ENCODE measurements at regions not wholly inside any gene's neighbourhood (a gene's known extent, or its start where the extent isn't known, plus 50 kb on each side); places are given as distances from the start of the nearest gene placed in this dataset.

DNA sequence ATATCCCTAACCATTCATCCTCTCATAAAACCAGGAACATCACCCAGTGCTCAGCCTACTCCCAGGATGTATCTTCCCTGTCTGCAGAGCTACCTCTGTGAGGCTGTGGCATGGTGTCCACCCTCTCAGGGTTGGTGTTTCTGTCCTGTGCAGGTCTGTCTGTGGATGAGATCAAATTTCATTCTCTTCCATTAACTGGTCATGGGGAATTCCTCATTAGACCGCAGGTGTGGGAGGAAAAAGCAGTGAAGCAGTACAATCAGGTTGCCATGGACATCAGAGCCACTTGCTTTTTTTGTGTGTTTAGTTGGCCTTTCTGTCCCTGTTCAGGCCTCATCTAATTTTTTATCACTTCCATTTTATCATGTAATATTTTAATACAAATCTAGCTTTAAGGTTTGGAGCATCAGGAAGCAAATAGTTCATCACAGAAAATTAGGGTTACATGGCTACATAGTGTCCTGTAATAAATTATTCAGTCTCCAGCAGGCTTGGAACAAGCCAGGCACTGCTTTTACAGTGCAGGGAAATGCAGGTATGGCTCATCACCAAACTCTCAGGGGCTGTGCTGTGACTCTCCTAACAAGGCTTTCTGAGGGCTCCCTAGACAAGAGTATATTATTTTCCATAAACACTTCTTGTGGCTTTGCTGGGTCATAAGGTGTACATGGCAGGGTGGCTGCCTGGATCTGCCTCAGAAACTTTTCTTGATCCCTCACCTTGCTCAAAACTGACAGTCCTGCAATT is 594.9 kb upstream of the IGFBP3 start:
- no peak for DNase-seq
- Mint-ChIP-seq H3K36me3 (ENCODE audit: low read depth) (no peaks in the 10 kb centered on the region), H3K9me3 (no peaks in the 10 kb centered on the region), H3K27ac (no peak overlapping the region), H3K27me3 (ENCODE audit: insufficient read depth) (peaks cover 6% of the 10 kb centered on the region), H3K4me3 (no peak overlapping the region), H3K4me1 (ENCODE audit: low read depth) (no peaks in the 10 kb centered on the region)
- TF ChIP-seq CTCF (IDR thresholded peaks at IDR 0.05) = no peak

DNA sequence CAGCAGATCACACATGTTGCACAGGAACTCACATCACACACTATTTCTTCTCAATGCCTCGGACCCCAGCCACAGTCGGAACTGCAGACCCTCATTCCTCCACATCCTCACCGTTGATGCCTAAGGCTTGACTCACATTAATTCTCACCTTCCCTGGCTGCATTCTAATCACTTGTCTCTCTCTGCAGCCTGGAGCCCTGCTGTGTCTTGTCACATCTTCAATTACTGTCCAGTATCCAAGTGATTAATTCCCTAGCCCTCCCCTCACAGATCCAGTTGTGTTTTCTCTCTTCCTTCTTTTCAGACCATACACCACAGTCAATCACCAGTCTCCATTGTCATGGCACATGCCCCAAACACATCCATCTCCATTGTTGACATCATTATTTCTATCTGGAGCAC is 592.4 kb upstream of the IGFBP3 start:
- Mint-ChIP-seq H3K4me3 (no peak overlapping the region), H3K27ac (no peak overlapping the region), H3K9me3 (no peaks in the 10 kb centered on the region), H3K36me3 (ENCODE audit: low read depth) (no peaks in the 10 kb centered on the region), H3K4me1 (ENCODE audit: low read depth) (no peaks in the 10 kb centered on the region), H3K27me3 (ENCODE audit: insufficient read depth) (peaks cover 6% of the 10 kb centered on the region)
- no peak for DNase-seq
- no peak for TF ChIP-seq CTCF (IDR thresholded peaks at IDR 0.05)

DNA sequence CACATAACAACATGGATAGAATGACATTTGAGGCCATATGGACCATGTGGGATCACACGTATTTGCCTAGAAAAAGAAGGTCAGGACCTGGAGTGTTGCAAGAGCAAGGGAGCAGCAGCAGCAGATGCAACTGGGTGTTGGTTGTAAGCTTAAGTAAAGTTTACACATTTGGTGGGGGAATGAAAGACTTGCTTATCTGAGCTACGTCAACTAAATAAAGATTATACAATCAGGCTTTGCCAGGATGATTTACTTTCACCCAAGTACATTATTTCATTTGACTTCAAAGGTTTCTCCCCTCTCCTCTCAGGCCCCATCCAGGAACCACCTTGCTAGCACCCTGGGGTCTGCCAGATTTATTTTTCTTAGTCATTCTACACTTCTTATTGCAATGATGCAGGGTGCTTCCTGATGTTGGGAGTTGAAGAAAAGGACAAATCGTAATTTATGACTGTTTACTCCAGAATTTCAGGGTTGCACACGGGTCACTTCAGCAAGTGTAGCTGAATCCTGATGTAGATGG is 591.9 kb upstream of the IGFBP3 start:
- Mint-ChIP-seq H3K9me3 (no peaks in the 10 kb centered on the region), H3K4me3 (no peak overlapping the region), H3K36me3 (ENCODE audit: low read depth) (no peaks in the 10 kb centered on the region), H3K27me3 (ENCODE audit: insufficient read depth) (peaks cover 6% of the 10 kb centered on the region), H3K27ac (no peak overlapping the region), H3K4me1 (ENCODE audit: low read depth) (no peaks in the 10 kb centered on the region)
- DNase-seq = no peak
- TF ChIP-seq CTCF (IDR thresholded peaks at IDR 0.05) = no peak

DNA sequence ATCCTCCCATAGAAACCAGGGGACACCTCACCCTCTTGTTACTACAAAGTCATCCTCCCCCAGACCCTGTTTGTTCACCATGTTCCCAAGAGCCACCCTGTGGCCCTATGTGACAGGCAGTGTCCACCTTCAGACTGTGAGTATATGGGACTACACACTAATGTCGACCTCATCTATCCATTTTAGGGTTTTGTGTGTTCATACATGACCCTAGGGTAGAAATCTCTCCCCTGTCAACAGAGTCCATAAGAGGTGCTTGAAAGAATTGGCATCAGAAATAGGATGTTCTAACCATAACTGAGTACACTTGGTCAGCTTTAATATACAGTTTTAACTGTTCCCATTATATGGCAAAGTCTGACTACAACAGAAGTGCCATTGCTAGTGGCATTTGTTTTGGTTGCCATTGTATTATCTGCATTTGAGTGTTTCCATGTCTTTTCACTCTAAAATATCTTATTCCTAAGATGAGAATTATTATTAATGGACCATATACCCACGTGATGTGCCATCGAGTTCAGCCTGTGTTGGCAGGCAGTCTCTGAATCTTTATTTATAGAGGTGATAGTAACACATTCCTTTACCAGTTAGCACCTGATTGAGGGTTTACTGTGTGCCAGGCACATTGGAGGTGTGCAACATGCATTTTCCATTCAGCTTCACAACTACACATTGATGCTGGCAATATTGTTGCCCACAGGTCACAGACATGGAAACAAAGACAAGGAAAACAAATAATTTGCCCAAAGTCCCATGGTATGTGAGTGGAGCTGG is 590.6 kb upstream of the IGFBP3 start:
- no peak for TF ChIP-seq CTCF (IDR thresholded peaks at IDR 0.05)
- H3K36me3 Mint-ChIP-seq (ENCODE audit: low read depth) = no peaks in the 10 kb centered on the region

DNA sequence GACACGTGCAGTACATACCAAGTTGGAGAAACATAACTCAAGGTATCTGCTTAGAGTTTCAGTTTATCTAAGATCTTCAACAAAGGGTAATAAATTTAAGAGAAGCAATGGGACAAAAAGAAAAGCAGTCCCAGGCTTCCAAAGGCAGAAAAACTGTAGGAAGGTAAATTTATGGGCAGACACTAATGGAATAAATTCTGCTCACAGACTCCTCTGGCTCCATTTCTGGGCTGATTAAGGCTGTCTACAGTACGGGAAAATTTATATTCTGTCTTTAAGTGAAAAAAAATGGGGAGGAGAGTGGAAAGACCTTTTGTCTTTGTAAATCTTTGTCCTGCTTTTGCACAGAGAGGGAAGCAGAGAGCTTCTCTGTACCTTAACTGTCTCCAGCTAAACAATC is 587.5 kb upstream of the IGFBP3 start:
- Mint-ChIP-seq H3K4me1 (ENCODE audit: low read depth) (no peaks in the 10 kb centered on the region), H3K36me3 (ENCODE audit: low read depth) (peaks cover 8% of the 10 kb centered on the region), H3K27me3 (ENCODE audit: insufficient read depth) (peaks cover 5% of the 10 kb centered on the region), H3K4me3 (no peak overlapping the region), H3K27ac (no peak overlapping the region), H3K9me3 (peaks cover 20% of the 10 kb centered on the region)
- DNase-seq = no peak
- no peak for TF ChIP-seq CTCF (IDR thresholded peaks at IDR 0.05)

More for the DNA sequence above, 590.6 kb upstream of the IGFBP3 start:
- Mint-ChIP-seq H3K27ac (no peak overlapping the region), H3K4me3 (no peak overlapping the region), H3K4me1 (ENCODE audit: low read depth) (no peaks in the 10 kb centered on the region), H3K27me3 (ENCODE audit: insufficient read depth) (peaks cover 5% of the 10 kb centered on the region), H3K9me3 (no peaks in the 10 kb centered on the region)
- DNase-seq = no peak
